ENCODE measurements at regions not wholly inside any gene's neighbourhood (a gene's known extent, or its start where the extent isn't known, plus 50 kb on each side); places are given as distances from the start of the nearest gene placed in this dataset.

GRCh38 chr2:39930175-39930917, 151.3 kb upstream of the THUMPD2 start:
- no peak for TF ChIP-seq CTCF (conservative IDR thresholded peaks at IDR 0.05 in 1 of 2, IDR thresholded peaks at IDR 0.05 in 1 of 2; ENCODE audit: extremely low read depth in 1 of 2, insufficient read depth in 1 of 2, low read depth in 1 of 2, low read length in 2 of 2)
- no peak for TF ChIP-seq EZH2 (IDR thresholded peaks at IDR 0.05; ENCODE audit: borderline replicate concordance, low read length)

Data from mammary epithelial cell (primary cell).